ENCODE measurements at regions not wholly inside any gene's neighbourhood (a gene's known extent, or its start where the extent isn't known, plus 50 kb on each side); places are given as distances from the start of the nearest gene placed in this dataset.

- no peaks in the 10 kb centered on the region for H3K9me3 ChIP-seq (ENCODE audit: insufficient read depth, low read depth)
- no peaks in the 10 kb centered on the region for H3K27me3 ChIP-seq (ENCODE audit: insufficient read depth, low read depth)
- no peak overlapping the region for H3K4me2 ChIP-seq
- no peaks in the 10 kb centered on the region for H4K20me1 ChIP-seq (ENCODE audit: insufficient read depth)
- no TSS peak for BruUV-seq (replicated peaks)
- H3K4me1 ChIP-seq (replicated peaks; ENCODE audit: insufficient read depth): peaks cover 53% of the 10 kb centered on the region
- POLR2A ChIA-PET (ENCODE audit: unreplicated experiment): interaction anchor here (0.6 kb wide), 1 partner anchor 76 kb away, joined by 3 read pairs; no protein-coding TSS in a partner anchor
- TF ChIP-seq EZH2 (IDR thresholded peaks at IDR 0.05; ENCODE audit: low read depth) (no peak), CTCF (conservative IDR thresholded peaks at IDR 0.05) (no peak)
- H3F3A ChIP-seq (ENCODE audit: insufficient read depth, low read depth): peaks cover 50% of the 10 kb centered on the region
- no peaks in the 10 kb centered on the region; the same call in 1 of the 2 replicates for H3K9me2 ChIP-seq (ENCODE audit: insufficient read depth)
- no peak overlapping the region for H3K4me3 ChIP-seq
- CTCF ChIA-PET: interaction anchor here (0.6 kb wide), 1 partner anchor 51 kb away, joined by 3 read pairs; no protein-coding TSS in a partner anchor
- H3K79me2 ChIP-seq (ENCODE audit: low read depth): peaks cover 5% of the 10 kb centered on the region; the same call in 1 of the 2 replicates
- H3K36me3 ChIP-seq (ENCODE audit: low read depth): no peaks in the 10 kb centered on the region
- no peak for DNase-seq
- H3K27ac ChIP-seq: peak overlapping the region; percentile 99
- intact Hi-C loops (cut with micrococcal nuclease; ENCODE audit: unreplicated experiment): no loop called here
- no peak overlapping the region for H2AFZ ChIP-seq
These were observed 75.0 kb upstream of the SULF2 start for GRCh38 chr20:47860049-47860830.

GRCh38 chr20:47859278-47859677, 74.0 kb upstream of the SULF2 start:
- intact Hi-C loops (cut with micrococcal nuclease; ENCODE audit: unreplicated experiment): loop anchor here (5.0 kb wide), 2 partner anchors 42 to 132 kb away; no protein-coding TSS in a partner anchor
- Histone ChIP-seq H3K9me3 (ENCODE audit: insufficient read depth, low read depth) (no peaks in the 10 kb centered on the region), H3F3A (ENCODE audit: insufficient read depth, low read depth) (peaks cover 50% of the 10 kb centered on the region), H4K20me1 (ENCODE audit: insufficient read depth) (no peaks in the 10 kb centered on the region), H3K9me2 (ENCODE audit: insufficient read depth) (no peaks in the 10 kb centered on the region; the same call in 1 of the 2 replicates), H3K27ac (peak overlapping the region; percentile 99), H3K79me2 (ENCODE audit: low read depth) (peaks cover 5% of the 10 kb centered on the region; the same call in 1 of the 2 replicates), H3K4me3 (no peak overlapping the region), H3K27me3 (ENCODE audit: insufficient read depth, low read depth) (no peaks in the 10 kb centered on the region), H3K4me1 (replicated peaks; ENCODE audit: insufficient read depth) (peaks cover 63% of the 10 kb centered on the region), H3K4me2 (peak overlapping the region; percentile 91), H3K36me3 (ENCODE audit: low read depth) (no peaks in the 10 kb centered on the region), H2AFZ (no peak overlapping the region)
- TF ChIP-seq CTCF (conservative IDR thresholded peaks at IDR 0.05) (no peak), EZH2 (IDR thresholded peaks at IDR 0.05; ENCODE audit: low read depth) (no peak)
- POLR2A ChIA-PET (ENCODE audit: unreplicated experiment): interaction anchor here (0.5 kb wide), 1 partner anchor 448 kb away, joined by 3 read pairs; no protein-coding TSS in a partner anchor
- CTCF ChIA-PET: no interaction called here
- DNase-seq: no peak
- BruUV-seq (replicated peaks): no TSS peak

- intact Hi-C loops (cut with micrococcal nuclease; ENCODE audit: unreplicated experiment): loop anchor here (1.0 to 5.0 kb wide), 7 partner anchors 41 to 281 kb away; no protein-coding TSS in a partner anchor
- no peaks in the 10 kb centered on the region for H3K9me3 ChIP-seq (ENCODE audit: insufficient read depth, low read depth)
- no peaks in the 10 kb centered on the region for H3K36me3 ChIP-seq (ENCODE audit: low read depth)
- peak; percentile 70 to 76 for DNase-seq
- TF ChIP-seq EZH2 (IDR thresholded peaks at IDR 0.05; ENCODE audit: low read depth) (no peak), CTCF (conservative IDR thresholded peaks at IDR 0.05) (0 out of 2 replicates have a peak, but pooled peaks have one; percentile 14)
- peak overlapping the region; percentile 91 for H3K4me2 ChIP-seq
- ChIA-PET CTCF (interaction anchor here (0.7 to 1.7 kb wide), 6 partner anchors 71 to 763 kb away, joined by 3 to 6 read pairs (median 4); no protein-coding TSS in a partner anchor), POLR2A (ENCODE audit: unreplicated experiment) (interaction anchor here (0.5 to 1.3 kb wide), 16 partner anchors 9 to 1018 kb away, joined by 3 to 21 read pairs (median 6); no protein-coding TSS in a partner anchor)
- peaks cover 43% of the 10 kb centered on the region for H3F3A ChIP-seq (ENCODE audit: insufficient read depth, low read depth)
- H3K27ac ChIP-seq: peak overlapping the region; percentile 99
- peaks cover 5% of the 10 kb centered on the region; the same call in 1 of the 2 replicates for H3K79me2 ChIP-seq (ENCODE audit: low read depth)
- H3K27me3 ChIP-seq (ENCODE audit: insufficient read depth, low read depth): no peaks in the 10 kb centered on the region
- BruUV-seq (replicated peaks): TSS peak; percentile 90
- peak overlapping the region; percentile 46 for H3K4me3 ChIP-seq
- no peak overlapping the region for H2AFZ ChIP-seq
- no peaks in the 10 kb centered on the region for H4K20me1 ChIP-seq (ENCODE audit: insufficient read depth)
- peaks cover 56% of the 10 kb centered on the region for H3K4me1 ChIP-seq (replicated peaks; ENCODE audit: insufficient read depth)
- H3K9me2 ChIP-seq (ENCODE audit: insufficient read depth): no peaks in the 10 kb centered on the region; the same call in 1 of the 2 replicates
These were observed 72.5 kb upstream of the SULF2 start for GRCh38 chr20:47857569-47858464.
